ENCODE measurements at regions not wholly inside any gene's neighbourhood (a gene's known extent, or its start where the extent isn't known, plus 50 kb on each side); places are given as distances from the start of the nearest gene placed in this dataset.

GRCh38 chr9:4366591-4367330, 66.9 kb upstream of the GLIS3 start:
- Mint-ChIP-seq H3K4me3 (no peak overlapping the region), H3K27me3 (peaks cover 6 to 12% of the 10 kb centered on the region in 2 donors), H3K36me3 (no peaks in the 10 kb centered on the region), H3K4me1 (no peaks in the 10 kb centered on the region), H3K9me3 (no peaks in the 10 kb centered on the region), H3K27ac (no peak overlapping the region)
- DNase-seq (no peak), ATAC-seq (replicated peaks) (no peak)

- no peak overlapping the region for H3K27ac Mint-ChIP-seq
Measured at GRCh38 chr9:4365055-4365454, 65.2 kb upstream of the GLIS3 start.

GRCh38 chr9:4362281-4362680, 62.4 kb upstream of the GLIS3 start:
- DNase-seq (no peak), ATAC-seq (replicated peaks) (no peak)
- Mint-ChIP-seq H3K27me3 (peaks cover 7 to 15% of the 10 kb centered on the region in 2 donors), H3K4me1 (no peaks in the 10 kb centered on the region), H3K27ac (no peak overlapping the region), H3K36me3 (no peaks in the 10 kb centered on the region), H3K4me3 (no peak overlapping the region), H3K9me3 (no peaks in the 10 kb centered on the region)

More at GRCh38 chr9:4365055-4365454, 65.2 kb upstream of the GLIS3 start:
- ATAC-seq (replicated peaks) (no peak), DNase-seq (no peak)
- Mint-ChIP-seq H3K4me3 (no peak overlapping the region), H3K36me3 (no peaks in the 10 kb centered on the region), H3K27me3 (peaks cover 4 to 6% of the 10 kb centered on the region in 2 donors), H3K9me3 (no peaks in the 10 kb centered on the region), H3K4me1 (no peaks in the 10 kb centered on the region)

GRCh38 chr9:4359016-4359415, 59.1 kb upstream of the GLIS3 start:
- Mint-ChIP-seq H3K9me3 (no peaks in the 10 kb centered on the region), H3K27me3 (peaks cover 14 to 22% of the 10 kb centered on the region in 2 donors), H3K4me1 (no peaks in the 10 kb centered on the region), H3K4me3 (no peak overlapping the region), H3K27ac (no peak overlapping the region), H3K36me3 (no peaks in the 10 kb centered on the region)
- DNase-seq, result no peak
- ATAC-seq (replicated peaks), result no peak

- no peak overlapping the region for H3K27ac Mint-ChIP-seq
- no peaks in the 10 kb centered on the region for H3K36me3 Mint-ChIP-seq
- ATAC-seq (replicated peaks) (no peak), DNase-seq (no peak)
- H3K4me1 Mint-ChIP-seq, result no peaks in the 10 kb centered on the region
- H3K4me3 Mint-ChIP-seq, result no peak overlapping the region
- no peaks in the 10 kb centered on the region for H3K9me3 Mint-ChIP-seq
- peaks cover 14 to 22% of the 10 kb centered on the region in 2 donors for H3K27me3 Mint-ChIP-seq
Measured at GRCh38 chr9:4357929-4358328, 58.1 kb upstream of the GLIS3 start.

GRCh38 chr9:4356306-4356705, 56.4 kb upstream of the GLIS3 start:
- DNase-seq, result no peak
- no peak for ATAC-seq (replicated peaks)
- H3K4me3 Mint-ChIP-seq, result no peak overlapping the region
- peaks cover 9 to 17% of the 10 kb centered on the region in 2 donors for H3K27me3 Mint-ChIP-seq
- no peaks in the 10 kb centered on the region for H3K36me3 Mint-ChIP-seq
- no peaks in the 10 kb centered on the region for H3K9me3 Mint-ChIP-seq
- H3K4me1 Mint-ChIP-seq, result no peaks in the 10 kb centered on the region
- H3K27ac Mint-ChIP-seq, result no peak overlapping the region

- H3K9me3 Mint-ChIP-seq, result no peaks in the 10 kb centered on the region
- H3K27ac Mint-ChIP-seq, result no peak overlapping the region
- no peak overlapping the region for H3K4me3 Mint-ChIP-seq
- H3K4me1 Mint-ChIP-seq, result no peaks in the 10 kb centered on the region
- DNase-seq (no peak), ATAC-seq (replicated peaks) (no peak)
- peaks cover 13 to 20% of the 10 kb centered on the region in 2 donors for H3K27me3 Mint-ChIP-seq
- no peaks in the 10 kb centered on the region for H3K36me3 Mint-ChIP-seq
Measured at GRCh38 chr9:4353236-4353635, 53.4 kb upstream of the GLIS3 start.

- Mint-ChIP-seq H3K36me3 (no peaks in the 10 kb centered on the region), H3K4me3 (no peak overlapping the region), H3K9me3 (peaks cover 0 to 2% of the 10 kb centered on the region in 2 donors), H3K27me3 (peaks cover 9 to 13% of the 10 kb centered on the region in 2 donors), H3K27ac (no peak overlapping the region), H3K4me1 (no peaks in the 10 kb centered on the region)
- DNase-seq (no peak), ATAC-seq (replicated peaks) (no peak)
Measured at GRCh38 chr9:4349816-4350418, 50.0 kb upstream of the GLIS3 start.

All from stimulated activated naive B cell treated with anti-CD40 and anti-IgM and Interleukin-4, amounts not matched to agents 10 μg/mL and 1 μg/mL and 100 μg/mL, for 72 hours (primary cell).